SJSA1 (cell line): ENCODE measurements at regions not wholly inside any gene's neighbourhood (a gene's known extent, or its start where the extent isn't known, plus 50 kb on each side); places are given as distances from the start of the nearest gene placed in this dataset.

Experiments
- DNase-seq, 2 experiments: peaks; one replicate each; pipeline ENCODE4 v3.0.0-alpha.2; 2015 to 2020; ENCODE audit warnings: low spot score in 2 of 2, low read depth in 1 of 2
- H3K27ac ChIP-seq: fragments of 250-450 bp; sonication (Bioruptor Pico); 2 replicates; pipeline ENCODE4 v1.5.1; 2020; ENCODE audit warnings: mild to moderate bottlenecking, moderate library complexity
- H3K27me3 ChIP-seq: fragments of 250-450 bp; sonication (Bioruptor Pico); replicated peaks from 2 replicates; pipeline ENCODE4 v1.5.1; 2020; ENCODE audit warnings: mild to moderate bottlenecking, moderate library complexity
- H3K36me3 ChIP-seq: fragments of 250-450 bp; sonication (Bioruptor Pico); 2 replicates; pipeline ENCODE4 v1.5.1; 2020; ENCODE audit warnings: mild to moderate bottlenecking
- H3K4me1 ChIP-seq: fragments of 250-450 bp; sonication (Bioruptor Pico); replicated peaks from 2 replicates; pipeline ENCODE4 v1.6.1; 2021; ENCODE audit warnings: mild to moderate bottlenecking
- H3K4me3 ChIP-seq: fragments of 250-450 bp; sonication (Bioruptor Pico); 2 replicates; pipeline ENCODE4 v1.5.1; 2020; ENCODE audit warnings: mild to moderate bottlenecking
- H3K9me3 ChIP-seq: fragments of 250-450 bp; sonication (Bioruptor Pico); replicated peaks from 2 replicates; pipeline ENCODE4 v1.5.1; 2020; ENCODE audit warnings: mild to moderate bottlenecking

DNA sequence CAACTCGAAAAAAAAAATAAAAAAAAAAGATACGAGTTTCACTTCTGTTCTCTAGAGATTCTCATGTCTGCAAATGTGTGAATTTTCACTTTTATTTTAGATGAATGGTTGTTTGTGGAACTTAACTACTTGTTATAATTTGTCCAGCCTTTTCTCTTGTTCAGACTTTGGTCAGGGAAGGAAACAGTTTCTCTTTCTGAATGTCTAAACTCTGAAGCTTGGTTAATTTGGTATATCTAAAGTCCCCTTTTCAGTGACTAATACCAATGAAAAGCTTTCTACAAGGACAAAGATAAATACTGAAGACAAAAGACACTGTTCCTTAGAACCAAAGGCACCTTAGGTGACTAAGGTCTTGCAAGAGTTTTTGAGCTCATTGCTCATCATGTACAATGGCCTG is 144.4 kb upstream of the PIEZO2 start:
- no peak for DNase-seq
- Histone ChIP-seq H3K9me3 (no peaks in the 10 kb centered on the region), H3K4me3 (no peak overlapping the region), H3K27ac (no peak overlapping the region), H3K4me1 (no peaks in the 10 kb centered on the region), H3K27me3 (peaks cover 9% of the 10 kb centered on the region; the same call in 1 of the 2 replicates), H3K36me3 (no peaks in the 10 kb centered on the region)

DNA sequence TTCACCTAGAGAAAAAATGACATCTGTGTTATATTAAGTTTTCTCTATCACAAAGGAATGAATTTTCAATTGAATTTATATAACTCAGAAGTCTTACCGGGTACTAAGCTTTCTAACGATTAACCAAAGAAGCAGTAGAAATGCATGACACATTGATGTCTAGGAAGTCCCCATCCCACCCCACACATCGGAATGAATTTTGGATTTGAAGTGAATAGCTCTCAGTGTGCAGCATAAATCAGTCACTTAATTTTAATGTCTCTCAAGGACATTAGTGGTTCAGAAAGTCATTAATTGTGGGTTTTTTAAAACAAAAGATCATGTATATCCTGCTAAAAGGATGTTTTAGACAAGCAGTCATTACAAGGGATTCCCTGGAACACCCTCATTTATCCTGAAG is 141.4 kb upstream of the PIEZO2 start:
- H3K36me3 ChIP-seq = no peaks in the 10 kb centered on the region
- no peaks in the 10 kb centered on the region for H3K9me3 ChIP-seq
- no peak overlapping the region for H3K4me3 ChIP-seq
- H3K4me1 ChIP-seq = no peaks in the 10 kb centered on the region
- no peak for DNase-seq
- H3K27ac ChIP-seq = no peak overlapping the region
- peaks cover 9% of the 10 kb centered on the region; the same call in 1 of the 2 replicates for H3K27me3 ChIP-seq

DNA sequence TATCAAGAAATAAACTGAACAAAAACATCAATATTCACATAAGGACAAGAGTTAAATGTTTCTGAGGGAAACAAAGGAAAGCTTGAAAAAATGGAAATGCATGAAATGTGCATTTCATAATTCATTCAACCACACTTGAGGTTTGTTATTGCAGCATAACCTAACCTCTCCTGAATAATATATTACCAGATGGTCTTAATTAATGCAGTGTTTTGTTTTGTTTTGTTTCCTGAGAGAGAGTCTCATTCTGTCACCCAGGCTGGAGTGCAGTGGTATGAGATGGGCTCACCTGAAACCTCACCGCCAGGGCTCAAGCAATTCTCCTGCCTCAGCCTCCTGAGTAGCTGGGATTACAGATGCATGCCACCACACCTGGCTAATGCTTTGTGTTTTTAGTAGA is 139.9 kb upstream of the PIEZO2 start:
- Histone ChIP-seq H3K4me1 (no peaks in the 10 kb centered on the region), H3K27me3 (peaks cover 5% of the 10 kb centered on the region; the same call in 1 of the 2 replicates), H3K27ac (no peak overlapping the region), H3K4me3 (no peak overlapping the region), H3K9me3 (no peaks in the 10 kb centered on the region), H3K36me3 (no peaks in the 10 kb centered on the region)
- no peak for DNase-seq

DNA sequence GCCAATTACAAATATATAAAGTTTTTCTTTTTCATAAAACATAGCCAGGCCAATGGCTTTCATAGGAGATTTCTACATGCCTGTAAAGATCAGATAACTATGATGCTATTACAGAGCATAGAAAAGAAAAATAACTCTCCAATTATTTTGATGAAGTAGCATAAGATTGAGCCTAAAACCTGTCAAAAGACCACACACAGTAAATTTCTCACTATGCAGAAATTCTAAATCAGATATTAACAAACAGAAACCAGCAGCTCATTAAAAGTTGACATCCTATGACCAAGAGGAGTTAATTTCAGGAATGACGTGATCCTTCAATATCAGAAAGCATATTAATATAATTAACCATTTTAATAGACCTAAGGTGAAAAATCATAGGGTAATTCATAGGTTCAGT is 139.0 kb upstream of the PIEZO2 start:
- Histone ChIP-seq H3K27me3 (no peaks in the 10 kb centered on the region; the same call in 1 of the 2 replicates), H3K36me3 (no peaks in the 10 kb centered on the region), H3K4me1 (no peaks in the 10 kb centered on the region), H3K27ac (no peak overlapping the region), H3K4me3 (no peak overlapping the region), H3K9me3 (no peaks in the 10 kb centered on the region)
- DNase-seq = no peak

DNA sequence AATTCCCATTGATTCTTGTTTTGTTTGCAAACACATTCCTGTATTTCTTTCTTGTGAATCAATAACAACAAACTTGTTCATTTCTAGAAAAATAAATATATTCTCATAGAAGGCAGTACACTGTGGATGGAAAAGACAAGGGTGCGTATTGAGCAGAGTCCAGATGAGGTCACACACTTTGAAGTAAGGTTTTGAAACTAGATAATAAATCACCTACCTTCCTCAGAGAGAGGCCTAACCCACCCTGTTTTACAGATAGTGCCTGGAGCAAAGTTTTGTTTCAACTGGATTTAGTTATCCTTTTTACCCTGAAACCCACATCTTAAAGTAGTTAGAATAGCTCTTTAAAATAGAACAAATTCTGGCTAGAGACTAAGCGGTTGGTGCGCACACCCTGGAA is 137.1 kb upstream of the PIEZO2 start:
- Histone ChIP-seq H3K4me3 (no peak overlapping the region), H3K9me3 (no peaks in the 10 kb centered on the region), H3K36me3 (no peaks in the 10 kb centered on the region), H3K27ac (no peak overlapping the region), H3K4me1 (no peaks in the 10 kb centered on the region), H3K27me3 (no peaks in the 10 kb centered on the region; the same call in 1 of the 2 replicates)
- no peak for DNase-seq

DNA sequence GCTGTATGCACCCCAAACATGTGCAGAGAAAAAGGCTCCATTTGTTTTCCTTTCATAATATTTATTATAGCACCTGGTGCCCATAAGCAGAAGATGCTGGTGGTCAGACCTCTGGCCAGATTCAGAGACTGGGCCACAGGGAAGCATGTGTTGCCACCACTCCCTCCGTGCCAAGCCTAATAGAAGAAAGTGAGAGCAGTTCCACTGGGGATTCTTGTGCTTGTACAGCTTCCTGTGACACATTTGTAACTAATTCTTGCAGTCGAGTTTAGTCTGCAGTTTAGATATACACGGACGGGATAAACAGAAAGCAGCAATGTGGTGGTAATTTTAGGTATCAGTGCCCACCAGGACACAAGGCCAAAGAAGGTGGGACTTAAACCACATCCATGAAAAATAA is 135.4 kb upstream of the PIEZO2 start:
- no peak overlapping the region for H3K4me3 ChIP-seq
- no peaks in the 10 kb centered on the region for H3K36me3 ChIP-seq
- no peaks in the 10 kb centered on the region for H3K9me3 ChIP-seq
- no peak overlapping the region for H3K27ac ChIP-seq
- no peaks in the 10 kb centered on the region for H3K4me1 ChIP-seq
- no peaks in the 10 kb centered on the region for H3K27me3 ChIP-seq
- no peak for DNase-seq

DNA sequence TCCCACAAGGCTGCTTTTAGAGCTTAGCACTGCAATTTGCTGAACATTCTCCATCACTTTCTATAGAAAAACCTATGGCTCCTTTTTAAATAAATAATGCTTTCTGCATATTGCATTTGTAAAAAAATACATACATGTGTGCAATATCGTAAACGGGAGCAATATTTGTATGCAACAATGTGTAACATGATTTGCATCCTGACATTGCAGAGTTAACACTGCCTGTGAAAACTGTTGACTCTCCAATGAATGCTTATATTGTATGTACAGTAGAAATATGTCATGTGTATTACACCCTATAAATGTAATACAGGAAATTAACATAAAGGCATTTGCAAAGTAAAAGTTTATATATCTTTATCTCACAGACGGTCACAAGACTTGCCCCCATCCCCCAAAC is 135.0 kb upstream of the PIEZO2 start:
- no peaks in the 10 kb centered on the region for H3K36me3 ChIP-seq
- no peak overlapping the region for H3K27ac ChIP-seq
- H3K27me3 ChIP-seq = no peaks in the 10 kb centered on the region
- H3K4me3 ChIP-seq = no peak overlapping the region
- no peak for DNase-seq
- no peaks in the 10 kb centered on the region for H3K4me1 ChIP-seq
- H3K9me3 ChIP-seq = no peaks in the 10 kb centered on the region

DNA sequence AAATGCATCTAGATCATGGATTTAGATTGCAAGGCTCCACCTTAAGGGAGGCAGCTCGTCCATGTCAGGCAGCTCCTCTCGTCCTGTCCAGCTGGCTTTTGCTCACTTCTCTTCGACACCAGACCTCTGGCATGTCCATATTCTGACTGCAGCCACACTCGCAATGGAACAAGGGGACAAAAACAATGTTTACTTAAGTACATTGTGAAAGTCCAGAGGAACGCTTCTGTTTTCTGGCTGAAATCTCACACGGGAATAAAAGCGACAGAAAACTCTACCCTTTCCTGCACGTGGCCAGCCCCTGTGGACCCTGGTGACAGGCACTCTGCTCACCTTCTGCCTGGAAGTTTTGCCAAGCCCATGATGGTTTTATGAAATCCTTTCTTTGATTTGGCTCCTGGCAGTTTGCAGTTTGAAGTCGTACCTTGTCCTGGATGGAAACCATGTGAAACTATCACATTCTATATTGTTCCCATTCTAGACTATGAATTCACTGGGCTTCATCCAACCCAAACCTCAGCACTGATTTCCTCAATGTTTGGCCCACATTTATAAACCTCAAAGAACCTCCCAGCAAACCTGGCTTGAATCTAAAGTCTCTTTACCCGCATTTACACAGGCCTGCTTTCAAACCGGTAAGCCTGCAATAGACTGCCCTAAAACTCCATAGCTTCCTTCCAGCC is 134.3 kb upstream of the PIEZO2 start:
- Histone ChIP-seq H3K9me3 (no peaks in the 10 kb centered on the region), H3K4me1 (no peaks in the 10 kb centered on the region)

DNA sequence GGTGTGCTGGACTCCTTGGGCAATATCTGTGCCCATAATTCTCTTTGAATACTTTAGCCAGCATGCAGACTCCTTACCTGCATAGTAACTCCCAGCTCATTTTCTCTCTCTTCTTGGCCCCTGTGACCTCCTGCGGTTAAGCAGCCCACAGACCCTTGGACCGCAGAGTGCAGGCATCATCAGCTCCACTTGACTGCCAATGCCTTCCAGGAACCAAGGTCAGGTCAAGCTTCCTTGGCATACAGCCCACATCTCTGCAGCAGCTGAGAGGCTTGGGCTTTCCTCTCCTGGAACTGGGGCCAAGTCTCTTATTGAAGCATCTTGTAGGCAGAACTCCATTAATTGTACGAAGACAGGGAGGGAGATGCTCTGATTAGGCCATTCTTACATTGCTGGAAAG is 130.1 kb upstream of the PIEZO2 start:
- no peaks in the 10 kb centered on the region for H3K4me1 ChIP-seq
- DNase-seq = no peak
- no peaks in the 10 kb centered on the region for H3K9me3 ChIP-seq
- no peak overlapping the region for H3K27ac ChIP-seq
- H3K4me3 ChIP-seq = no peak overlapping the region
- no peaks in the 10 kb centered on the region for H3K36me3 ChIP-seq
- no peaks in the 10 kb centered on the region for H3K27me3 ChIP-seq

More for the DNA sequence above, 134.3 kb upstream of the PIEZO2 start:
- DNase-seq = no peak
- no peak overlapping the region for H3K4me3 ChIP-seq
- H3K27me3 ChIP-seq = no peaks in the 10 kb centered on the region
- no peak overlapping the region for H3K27ac ChIP-seq
- H3K36me3 ChIP-seq = no peaks in the 10 kb centered on the region

DNA sequence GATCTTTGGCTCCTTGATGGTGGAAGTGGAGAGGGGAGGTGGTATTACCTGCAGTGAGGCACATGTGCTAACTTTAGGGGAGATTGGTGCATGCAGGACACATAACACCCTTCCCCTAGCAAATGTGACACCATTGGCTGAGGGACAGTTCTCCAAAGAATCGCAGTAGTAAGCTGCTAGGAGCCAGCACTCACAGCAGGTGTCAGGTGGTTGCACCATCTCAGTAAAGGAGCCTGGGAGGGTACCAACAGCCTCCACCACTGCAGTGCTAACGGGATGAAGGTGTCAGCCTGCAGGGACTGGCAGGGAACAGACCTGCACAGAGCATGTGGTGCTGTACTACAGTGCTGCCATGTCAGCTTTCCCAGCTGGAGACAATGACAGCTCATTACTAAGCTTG is 127.3 kb upstream of the PIEZO2 start:
- H3K9me3 ChIP-seq = no peaks in the 10 kb centered on the region
- no peaks in the 10 kb centered on the region for H3K36me3 ChIP-seq
- H3K27me3 ChIP-seq = no peaks in the 10 kb centered on the region
- no peaks in the 10 kb centered on the region for H3K4me1 ChIP-seq
- DNase-seq = no peak
- H3K4me3 ChIP-seq = no peak overlapping the region
- no peak overlapping the region for H3K27ac ChIP-seq

DNA sequence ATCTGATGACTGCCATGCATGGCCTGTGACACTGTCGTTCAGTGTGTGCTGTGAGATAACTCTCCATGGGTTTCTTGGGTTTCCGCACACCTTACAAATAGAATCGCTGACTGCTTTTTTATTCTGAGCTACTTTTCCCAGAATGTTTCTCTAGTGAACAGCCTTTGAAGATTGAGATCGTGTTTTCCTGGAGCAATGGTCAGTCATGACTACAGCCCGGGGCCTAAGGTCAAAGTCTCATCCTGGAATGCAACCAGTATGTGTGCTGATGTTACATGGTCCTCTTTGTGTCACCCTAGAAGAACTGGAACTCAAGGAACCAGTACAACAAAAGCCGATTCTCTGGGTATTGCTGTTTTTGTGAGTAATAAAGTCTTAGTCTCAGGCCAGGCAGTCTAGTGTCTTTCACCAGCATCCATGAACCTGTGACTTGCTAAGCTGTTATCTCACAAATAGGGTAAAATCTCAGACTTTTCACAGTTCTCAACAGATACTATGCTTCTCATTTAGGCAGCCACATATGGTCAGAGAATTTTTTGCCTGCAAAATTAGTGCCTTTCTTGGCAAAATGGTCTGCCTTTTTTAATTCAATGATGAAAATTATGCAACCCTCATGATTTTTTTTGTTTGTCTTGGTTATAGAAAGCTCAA is 124.9 kb upstream of the PIEZO2 start:
- Histone ChIP-seq H3K9me3 (no peaks in the 10 kb centered on the region), H3K36me3 (no peaks in the 10 kb centered on the region), H3K4me1 (no peaks in the 10 kb centered on the region; the same call in 1 of the 2 replicates), H3K27me3 (no peaks in the 10 kb centered on the region), H3K27ac (no peak overlapping the region), H3K4me3 (no peak overlapping the region)
- no peak for DNase-seq

DNA sequence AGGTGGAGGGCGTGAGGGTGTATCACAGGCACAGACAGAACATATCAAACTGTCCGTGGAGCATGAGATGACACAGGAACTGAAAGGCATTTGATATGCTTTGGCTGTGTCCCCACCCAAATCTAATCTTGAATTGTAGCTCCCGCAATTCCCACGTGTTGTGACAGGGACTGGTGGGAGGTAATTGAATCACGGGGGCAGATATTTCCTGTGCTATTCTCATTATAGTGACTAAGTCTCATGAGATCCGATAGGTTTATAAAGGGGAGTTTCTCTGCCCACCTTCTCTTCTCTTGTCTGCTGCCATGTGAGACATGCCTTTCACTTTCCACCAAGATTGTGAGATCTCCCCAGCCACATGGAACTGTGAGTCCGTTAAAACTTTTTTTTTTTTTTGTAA is 123.1 kb upstream of the PIEZO2 start:
- H3K4me3 ChIP-seq = no peak overlapping the region
- peaks cover 4% of the 10 kb centered on the region for H3K4me1 ChIP-seq
- no peaks in the 10 kb centered on the region for H3K9me3 ChIP-seq
- H3K27ac ChIP-seq = no peak overlapping the region
- H3K36me3 ChIP-seq = no peaks in the 10 kb centered on the region
- no peaks in the 10 kb centered on the region for H3K27me3 ChIP-seq
- DNase-seq = no peak

DNA sequence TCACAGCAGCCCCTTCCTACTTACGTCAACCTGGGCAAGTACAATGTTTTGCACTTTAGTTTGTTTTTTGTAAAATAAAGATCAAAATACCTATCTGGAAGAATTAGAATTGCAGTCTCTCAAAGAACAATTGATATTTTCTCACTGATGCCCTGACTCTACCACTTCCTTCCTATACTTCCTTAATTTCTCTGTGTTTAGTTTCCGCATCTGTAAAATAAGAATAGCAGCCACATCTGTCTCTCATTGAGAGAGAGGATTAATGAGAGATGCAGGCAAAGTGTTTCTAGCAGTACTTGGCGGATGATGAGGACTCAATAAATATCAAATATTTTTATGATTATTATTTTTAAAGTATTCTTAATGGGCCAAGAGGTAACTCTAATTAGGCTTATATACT is 122.6 kb upstream of the PIEZO2 start:
- Histone ChIP-seq H3K9me3 (no peaks in the 10 kb centered on the region), H3K27me3 (no peaks in the 10 kb centered on the region), H3K4me1 (peaks cover 4% of the 10 kb centered on the region), H3K36me3 (no peaks in the 10 kb centered on the region), H3K4me3 (no peak overlapping the region), H3K27ac (no peak overlapping the region)
- no peak for DNase-seq

DNA sequence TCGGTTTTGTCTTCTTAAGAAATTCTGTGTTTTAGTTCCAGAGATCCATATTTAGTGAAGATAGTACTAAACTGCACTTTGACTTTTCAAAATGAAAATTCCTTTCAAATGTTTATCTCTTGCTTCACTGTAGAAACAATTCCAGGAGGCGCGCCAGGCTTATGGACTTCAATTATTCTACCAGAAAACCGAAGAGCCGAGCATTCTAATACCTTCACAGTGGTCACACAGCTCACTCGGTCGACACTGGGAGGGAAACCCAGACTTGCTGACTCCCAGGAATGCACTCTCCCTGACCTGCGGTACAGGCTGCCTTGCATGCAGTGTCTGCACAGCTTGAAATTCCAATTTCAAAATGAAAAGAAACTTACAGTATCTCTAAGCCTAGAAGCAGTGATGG is 119.9 kb upstream of the PIEZO2 start:
- peak in 1 of 2 experiments; percentile 34 for DNase-seq
- no peak overlapping the region for H3K27ac ChIP-seq

More for the DNA sequence above, 119.9 kb upstream of the PIEZO2 start:
- H3K36me3 ChIP-seq = no peaks in the 10 kb centered on the region
- no peaks in the 10 kb centered on the region for H3K9me3 ChIP-seq
- H3K27me3 ChIP-seq = no peaks in the 10 kb centered on the region
- H3K4me1 ChIP-seq = peaks cover 4% of the 10 kb centered on the region
- H3K4me3 ChIP-seq = peak overlapping the region; percentile 15
